ENCODE measurements at regions not wholly inside any gene's neighbourhood (a gene's known extent, or its start where the extent isn't known, plus 50 kb on each side); places are given as distances from the start of the nearest gene placed in this dataset.

DNA sequence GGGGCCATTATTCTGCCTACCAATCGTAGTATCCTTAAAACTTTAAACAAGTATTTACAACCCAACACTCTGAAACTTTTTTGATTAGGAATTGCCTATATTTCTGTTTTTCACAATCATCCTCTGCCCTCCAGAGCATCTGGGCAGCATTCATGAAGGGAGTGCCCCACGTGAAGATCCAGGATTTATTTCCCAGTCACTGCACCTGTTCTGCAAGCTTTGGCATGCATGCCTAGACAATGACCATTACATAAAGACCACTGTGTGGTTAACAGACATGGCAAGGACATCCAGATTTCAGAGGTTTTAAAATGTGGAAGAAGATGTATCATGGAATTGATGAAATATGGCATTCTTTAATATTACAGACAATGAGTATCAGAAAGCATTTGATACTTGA lies 1083.8 kb downstream of the TBC1D22A start:
- Histone ChIP-seq H3K9me3 (no peaks in the 10 kb centered on the region), H3K4me3 (no peak overlapping the region), H3K27me3 (peaks cover 0 to 26% of the 10 kb centered on the region in 2 donors), H3K27ac (no peak overlapping the region), H3K36me3 (no peaks in the 10 kb centered on the region), H3K4me1 (no peaks in the 10 kb centered on the region)
- TF ChIP-seq CTCF (IDR thresholded peaks at IDR 0.05) = no peak
- intact Hi-C loops (cut with DNase I) = no loop called here
- ATAC-seq (no peak), DNase-seq (no peak)

DNA sequence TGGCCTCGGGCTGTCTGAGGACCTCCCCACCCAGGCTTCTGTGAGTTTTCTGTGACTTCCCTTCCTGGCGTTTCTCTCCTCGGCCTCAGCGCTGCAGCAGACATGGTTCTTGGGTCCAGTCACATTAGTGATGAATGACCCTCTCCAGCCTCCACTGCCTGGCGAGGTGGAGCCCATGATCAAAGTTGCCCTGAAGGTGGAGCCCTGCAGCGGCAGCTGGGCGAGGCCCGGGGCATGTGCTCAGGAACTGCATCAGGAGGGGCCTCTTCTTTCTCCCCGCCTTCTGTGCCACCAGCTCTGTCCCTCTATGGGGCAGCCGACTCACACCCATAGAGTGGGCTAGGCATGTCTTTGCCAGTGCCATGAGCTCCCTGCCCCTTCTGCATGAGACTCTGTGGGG lies 1079.7 kb downstream of the TBC1D22A start:
- DNase-seq = peak in 1 of 4 donors; percentile 75
- Histone ChIP-seq H3K27ac (no peak overlapping the region), H3K36me3 (no peaks in the 10 kb centered on the region), H3K27me3 (peaks cover 0 to 44% of the 10 kb centered on the region in 2 donors), H3K4me3 (no peak overlapping the region), H3K4me1 (no peaks in the 10 kb centered on the region), H3K9me3 (no peaks in the 10 kb centered on the region)
- TF ChIP-seq CTCF (IDR thresholded peaks at IDR 0.05) = no peak
- intact Hi-C loops (cut with DNase I) = no loop called here
- ATAC-seq = no peak

DNA sequence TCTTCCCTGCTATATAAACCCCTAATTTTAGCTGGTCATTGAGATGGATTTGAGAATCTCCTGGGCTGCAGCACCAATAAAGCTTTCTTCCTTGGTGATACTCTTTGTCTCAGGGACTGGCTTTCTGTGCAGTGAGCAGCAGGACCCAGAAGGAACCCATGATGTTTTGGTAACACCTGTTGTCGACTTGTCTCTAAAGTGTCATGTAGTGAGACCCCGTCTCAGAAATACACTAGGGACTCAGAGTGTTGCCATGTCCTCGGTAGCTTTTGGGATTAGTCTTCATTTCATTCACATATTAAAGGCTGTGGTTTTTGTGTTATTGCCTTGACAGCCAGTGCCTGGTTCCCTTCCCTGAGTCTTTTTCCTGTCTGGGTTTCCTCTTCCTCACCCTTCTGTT lies 1078.7 kb downstream of the TBC1D22A start:
- no peak for TF ChIP-seq CTCF (IDR thresholded peaks at IDR 0.05)
- no peaks in the 10 kb centered on the region for H3K9me3 ChIP-seq
- intact Hi-C loops (cut with DNase I) = no loop called here
- H3K27ac ChIP-seq = no peak overlapping the region
- no peaks in the 10 kb centered on the region for H3K36me3 ChIP-seq
- DNase-seq = no peak
- H3K27me3 ChIP-seq = peaks cover 0 to 44% of the 10 kb centered on the region in 2 donors
- H3K4me1 ChIP-seq = no peaks in the 10 kb centered on the region
- no peak for ATAC-seq
- H3K4me3 ChIP-seq = no peak overlapping the region

GRCh38 chr22:47839595-47840227 lies 1077.3 kb downstream of the TBC1D22A start:
- intact Hi-C loops (cut with DNase I) = no loop called here
- no peaks in the 10 kb centered on the region for H3K36me3 ChIP-seq
- DNase-seq = no peak
- peaks cover 0 to 44% of the 10 kb centered on the region in 2 donors for H3K27me3 ChIP-seq
- H3K4me1 ChIP-seq = no peaks in the 10 kb centered on the region
- H3K9me3 ChIP-seq = no peaks in the 10 kb centered on the region
- no peak overlapping the region for H3K27ac ChIP-seq
- TF ChIP-seq CTCF (IDR thresholded peaks at IDR 0.05) = no peak
- no peak for ATAC-seq
- no peak overlapping the region for H3K4me3 ChIP-seq

DNA sequence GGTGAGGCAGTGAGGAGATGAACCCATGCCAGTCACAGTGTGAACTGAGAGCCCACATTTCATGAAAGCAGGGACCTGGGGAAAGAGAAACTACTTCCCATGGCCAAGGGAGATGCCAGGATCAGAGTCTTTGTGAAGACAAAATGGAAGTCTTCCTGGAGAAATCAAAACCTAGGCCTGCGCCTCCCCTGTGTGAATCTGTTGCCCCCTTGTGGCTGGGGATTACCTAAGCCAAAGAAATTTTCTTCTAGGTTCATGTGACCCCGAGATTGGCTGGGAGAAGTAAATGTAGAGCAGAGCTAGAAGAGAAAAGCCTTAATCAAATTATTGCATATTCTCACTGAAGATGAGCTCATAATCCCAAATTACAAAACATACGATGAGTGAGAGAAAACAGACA lies 1075.3 kb downstream of the TBC1D22A start:
- Histone ChIP-seq H3K4me3 (no peak overlapping the region), H3K4me1 (no peaks in the 10 kb centered on the region), H3K9me3 (no peaks in the 10 kb centered on the region), H3K27me3 (peaks cover 0 to 46% of the 10 kb centered on the region in 2 donors), H3K36me3 (no peaks in the 10 kb centered on the region), H3K27ac (no peak overlapping the region)
- ATAC-seq = peak; percentile 53
- DNase-seq = no peak
- intact Hi-C loops (cut with DNase I) = no loop called here
- no peak for TF ChIP-seq CTCF (IDR thresholded peaks at IDR 0.05)

Measured in left lung (tissue), 4 donors.